HG03064 (cell line): ENCODE measurements at regions not wholly inside any gene's neighbourhood (a gene's known extent, or its start where the extent isn't known, plus 50 kb on each side); places are given as distances from the start of the nearest gene placed in this dataset.

ENCODE experiments used
- ATAC-seq: cut with Tn5 transposase; IDR thresholded peaks from one replicate; pipeline ENCODE4 v1.9.1; 2021; ENCODE audit warnings: low read depth; ENCODE audit not compliant: unreplicated experiment

GRCh38 chr12:20270557-20270956 is 97.8 kb upstream of the PDE3A start:
- no peak for ATAC-seq

- ATAC-seq = no peak
Measured at GRCh38 chr12:20272161-20272560, 96.2 kb upstream of the PDE3A start.

GRCh38 chr12:20272801-20273200 is 95.5 kb upstream of the PDE3A start:
- ATAC-seq = no peak

GRCh38 chr12:20274008-20274407 is 94.3 kb upstream of the PDE3A start:
- ATAC-seq = no peak

- ATAC-seq = no peak
Measured at GRCh38 chr12:20278276-20278675, 90.1 kb upstream of the PDE3A start.

- no peak for ATAC-seq
Measured at GRCh38 chr12:20280515-20280914, 87.8 kb upstream of the PDE3A start.

GRCh38 chr12:20282401-20282800 is 85.9 kb upstream of the PDE3A start:
- no peak for ATAC-seq

GRCh38 chr12:20283482-20283881 is 84.9 kb upstream of the PDE3A start:
- no peak for ATAC-seq

GRCh38 chr12:20289520-20289919 is 78.8 kb upstream of the PDE3A start:
- no peak for ATAC-seq

DNA sequence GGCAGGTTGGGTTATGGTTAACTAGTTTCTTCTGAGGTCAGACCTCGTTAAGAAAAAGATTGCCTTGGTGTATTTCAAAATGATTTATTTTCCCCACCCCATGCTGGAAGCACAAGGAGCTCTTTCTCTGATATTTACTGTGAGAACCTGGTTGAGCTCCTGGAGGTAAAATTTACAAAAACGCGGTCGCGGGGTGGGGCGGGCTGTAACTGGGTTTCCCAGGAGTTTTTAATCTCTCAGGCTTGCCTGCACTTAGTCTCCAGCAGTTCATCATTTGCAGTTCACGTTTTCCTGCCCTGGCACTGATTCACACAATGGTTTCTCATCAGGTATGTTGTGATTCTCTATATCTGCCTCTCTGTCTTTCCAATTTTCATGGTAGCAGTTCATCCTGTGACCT is 67.9 kb upstream of the PDE3A start:
- ATAC-seq = no peak

GRCh38 chr12:20305470-20305869 is 62.9 kb upstream of the PDE3A start:
- ATAC-seq = no peak

GRCh38 chr12:20309504-20310148 is 58.7 kb upstream of the PDE3A start:
- ATAC-seq = no peak

- no peak for ATAC-seq
Measured at GRCh38 chr12:20314328-20314727, 54.0 kb upstream of the PDE3A start.

DNA sequence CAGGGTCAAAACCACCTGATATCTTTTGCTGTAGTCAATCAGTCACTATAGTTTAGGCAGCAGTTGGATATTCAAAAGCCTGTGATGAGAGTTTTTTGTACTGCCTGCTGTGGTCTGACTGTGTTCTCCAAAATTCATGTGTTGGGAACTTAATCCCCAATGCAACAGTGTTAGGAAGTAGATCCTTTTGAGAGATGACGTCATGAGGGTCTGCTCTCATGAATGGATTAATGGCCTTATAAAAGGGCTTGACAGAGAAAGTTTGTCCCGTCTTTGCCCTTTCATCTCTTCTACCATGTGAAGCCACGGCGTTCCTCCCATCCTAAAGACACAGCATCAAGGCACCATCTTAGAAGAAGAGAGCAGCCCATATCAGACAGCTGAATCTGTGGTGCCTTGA is 50.8 kb upstream of the PDE3A start:
- no peak for ATAC-seq
